Breast epithelium (tissue), 4 donors: ENCODE measurements at regions not wholly inside any gene's neighbourhood (a gene's known extent, or its start where the extent isn't known, plus 50 kb on each side); places are given as distances from the start of the nearest gene placed in this dataset.

Experiments
- DNase-seq, 2 donors: peaks; one replicate each; pipeline ENCODE4 v3.0.0-alpha.2; 2019; ENCODE audit warnings: low spot score in 2 of 2
- H3K27ac ChIP-seq, 2 donors: fragments of 200-600 bp; sonication (generic) in 1 of 2; one replicate each; pipeline ENCODE4 v1.5.1; 2016 to 2019; ENCODE audit warnings: mild to moderate bottlenecking in 1 of 2
- H3K27me3 ChIP-seq, 2 donors: fragments of 200-600 bp; sonication (generic) in 1 of 2; one replicate each; pipeline versions ENCODE4 v1.5.1 to v1.6.0; 2017 to 2019; ENCODE audit warnings: control low read depth in 1 of 2, mild to moderate bottlenecking in 1 of 2
- H3K36me3 ChIP-seq: fragments of 200-600 bp; one replicate; pipeline ENCODE4 v1.5.1; 2019
- H3K4me1 ChIP-seq, 2 donors: fragments of 200-600 bp; sonication (generic); one replicate each; pipeline ENCODE4 v1.5.1; 2016 to 2019; ENCODE audit warnings: control low read depth in 1 of 2
- H3K4me3 ChIP-seq, 3 donors: fragments of 200-600 bp; sonication (generic); 1 replicate in 2 of 3; 2 replicates in 1 of 3; pipeline ENCODE4 v1.5.1; 2016 to 2019; ENCODE audit warnings: mild to moderate bottlenecking in 3 of 3, moderate library complexity in 2 of 3
- H3K9me3 ChIP-seq, 2 donors: fragments of 200-600 bp; sonication (generic) in 1 of 2; one replicate each; pipeline ENCODE4 v1.5.1; 2016 to 2019; ENCODE audit warnings: control low read depth in 1 of 2
- CTCF ChIP-seq, 3 donors: fragments of 450-650 bp; IDR thresholded peaks; one replicate each; pipeline ENCODE4 v1.5.1; 2016 to 2017; ENCODE audit warnings: antibody characterized with exemption in 3 of 3, mild to moderate bottlenecking in 3 of 3, moderate library complexity in 3 of 3
- POLR2A ChIP-seq: fragments of 450-650 bp; IDR thresholded peaks from one replicate; pipeline ENCODE4 v1.6.1; 2016; ENCODE audit warnings: antibody characterized with exemption, mild to moderate bottlenecking, moderate library complexity
- POLR2AphosphoS5 ChIP-seq, 3 donors: sonication (generic); formaldehyde crosslinking; IDR thresholded peaks; one replicate each; pipeline ENCODE4 v1.6.1; 2017; ENCODE audit warnings: antibody characterized with exemption in 3 of 3
- intact Hi-C: fragments of 100-400 bp; cut with DNase I; formaldehyde crosslinking; loops from one replicate; pipeline ENCODE4 v1.15.1; 2023; ENCODE audit warnings: low total_unique reads

- no peak for TF ChIP-seq POLR2AphosphoS5 (IDR thresholded peaks at IDR 0.05)
- no peak for TF ChIP-seq POLR2A
- TF ChIP-seq CTCF (IDR thresholded peaks at IDR 0.05): no peak
- no peaks in the 10 kb centered on the region for H3K27me3 ChIP-seq
- H3K27ac ChIP-seq: no peak overlapping the region
- DNase-seq: no peak
- no peak overlapping the region for H3K4me3 ChIP-seq
- no peaks in the 10 kb centered on the region for H3K4me1 ChIP-seq
- intact Hi-C loops: no loop called here
- H3K9me3 ChIP-seq: no peaks in the 10 kb centered on the region
- H3K36me3 ChIP-seq: no peaks in the 10 kb centered on the region
These were observed 244.6 kb upstream of the TET2 start for GRCh38 chr4:104901961-104902605.

GRCh38 chr4:104905065-104905464 lies 241.6 kb upstream of the TET2 start:
- H3K9me3 ChIP-seq: no peaks in the 10 kb centered on the region
- no peaks in the 10 kb centered on the region for H3K36me3 ChIP-seq
- TF ChIP-seq POLR2AphosphoS5 (IDR thresholded peaks at IDR 0.05) (no peak), POLR2A (no peak), CTCF (IDR thresholded peaks at IDR 0.05) (no peak)
- intact Hi-C loops: no loop called here
- H3K27me3 ChIP-seq: no peaks in the 10 kb centered on the region
- H3K4me1 ChIP-seq: no peaks in the 10 kb centered on the region
- no peak overlapping the region for H3K27ac ChIP-seq
- H3K4me3 ChIP-seq: no peak overlapping the region
- no peak for DNase-seq

- DNase-seq: no peak
These were observed 241.1 kb upstream of the TET2 start for GRCh38 chr4:104905546-104905945.

GRCh38 chr4:104906276-104906675 lies 240.4 kb upstream of the TET2 start:
- H3K4me3 ChIP-seq: no peak overlapping the region
- H3K27ac ChIP-seq: no peak overlapping the region
- no peaks in the 10 kb centered on the region for H3K27me3 ChIP-seq
- TF ChIP-seq POLR2AphosphoS5 (IDR thresholded peaks at IDR 0.05) (no peak), POLR2A (no peak), CTCF (IDR thresholded peaks at IDR 0.05) (no peak)
- no peak for DNase-seq
- H3K9me3 ChIP-seq: no peaks in the 10 kb centered on the region
- intact Hi-C loops: loop anchor here (1.0 kb wide), 1 partner anchor 22 kb away; no protein-coding TSS in a partner anchor
- no peaks in the 10 kb centered on the region for H3K4me1 ChIP-seq
- no peaks in the 10 kb centered on the region for H3K36me3 ChIP-seq

More at GRCh38 chr4:104905546-104905945, 241.1 kb upstream of the TET2 start:
- intact Hi-C loops: no loop called here
- H3K27ac ChIP-seq: no peak overlapping the region
- no peaks in the 10 kb centered on the region for H3K36me3 ChIP-seq
- no peaks in the 10 kb centered on the region for H3K4me1 ChIP-seq
- H3K27me3 ChIP-seq: no peaks in the 10 kb centered on the region
- no peaks in the 10 kb centered on the region for H3K9me3 ChIP-seq
- no peak overlapping the region for H3K4me3 ChIP-seq
- no peak for TF ChIP-seq CTCF (IDR thresholded peaks at IDR 0.05)
- no peak for TF ChIP-seq POLR2A
- TF ChIP-seq POLR2AphosphoS5 (IDR thresholded peaks at IDR 0.05): no peak

- no peaks in the 10 kb centered on the region for H3K9me3 ChIP-seq
- no peak overlapping the region for H3K27ac ChIP-seq
- DNase-seq: no peak
- intact Hi-C loops: no loop called here
- H3K4me1 ChIP-seq: no peaks in the 10 kb centered on the region
- H3K4me3 ChIP-seq: no peak overlapping the region
- no peaks in the 10 kb centered on the region for H3K27me3 ChIP-seq
- no peak for TF ChIP-seq POLR2AphosphoS5 (IDR thresholded peaks at IDR 0.05)
- no peak for TF ChIP-seq CTCF (IDR thresholded peaks at IDR 0.05)
- no peak for TF ChIP-seq POLR2A
- no peaks in the 10 kb centered on the region for H3K36me3 ChIP-seq
These were observed 239.5 kb upstream of the TET2 start for GRCh38 chr4:104907074-104907649.
